Ovary (tissue), 7 donors: ENCODE measurements at regions not wholly inside any gene's neighbourhood (a gene's known extent, or its start where the extent isn't known, plus 50 kb on each side); places are given as distances from the start of the nearest gene placed in this dataset.

Source experiments
- DNase-seq, 5 donors: peaks; one replicate each; pipeline ENCODE4 v3.0.0-alpha.2; 2019 to 2020
- H3K27ac ChIP-seq, 2 donors: fragments of 200-600 bp; one replicate each; pipeline versions ENCODE4 v1.5.1 to v1.8.0; 2019 to 2022
- H3K27me3 ChIP-seq: fragments of 200-600 bp; one replicate; pipeline ENCODE4 v1.8.0; 2022
- H3K36me3 ChIP-seq: fragments of 200-600 bp; sonication (generic); one replicate; pipeline ENCODE4 v1.5.1; 2019
- H3K4me1 ChIP-seq: one replicate; pipeline ENCODE4 v1.8.1; 2013; ENCODE audit warnings: mild to moderate bottlenecking, moderate library complexity; ENCODE audit not compliant: insufficient read depth
- H3K4me3 ChIP-seq: fragments of 200-600 bp; sonication (generic); one replicate; pipeline ENCODE4 v1.5.1; 2017
- H3K9me3 ChIP-seq, 2 donors: fragments of 200-600 bp in 1 of 2; sonication (generic) in 1 of 2; one replicate each; pipeline versions ENCODE4 v1.5.1 to v1.8.1; 2013 to 2019; ENCODE audit warnings: mild to moderate bottlenecking in 1 of 2, moderate library complexity in 1 of 2
- CTCF ChIP-seq, 3 donors: fragments of 450-650 bp in 2 of 3; fragments of 200-600 bp in 1 of 3; IDR thresholded peaks; one replicate each; pipeline versions ENCODE4 v1.5.1 to v1.8.0; 2016 to 2022; ENCODE audit warnings: antibody characterized with exemption in 3 of 3, mild to moderate bottlenecking in 1 of 3
- EP300 ChIP-seq: sonication (generic); formaldehyde crosslinking; IDR thresholded peaks from one replicate; pipeline ENCODE4 v1.6.1; 2017; ENCODE audit warnings: antibody characterized with exemption
- POLR2A ChIP-seq: fragments of 450-650 bp; IDR thresholded peaks from one replicate; pipeline ENCODE4 v1.6.1; 2017; ENCODE audit warnings: antibody characterized with exemption, mild to moderate bottlenecking, moderate library complexity
- WGBS, 3 donors: extraction: QIAGEN DNeasy Blood & Tissue Kit in 1 of 3; methylation state at CpG; one replicate each; pipeline versions ENCODE4 v1.1.5 to v1.1.7; 2013 to 2017; 5-methylcytosine and 5-hydroxymethylcytosine counted together
- intact Hi-C, 4 donors: fragments of 100-400 bp; cut with DNase I; formaldehyde crosslinking; loops; one replicate each; pipeline versions ENCODE4 v1.11.0 to v1.15.1; 2022 to 2023
- donor health status: DM: no; HTN: no; CAD: no; lungs with moderate emphysema.
- donor health status: DM: no; HTN: no; CAD: no.
- donor health status: Bipolar disorder and iron deficiency.
- donor health status: DM: no; HTN: no; CAD: no.
- donor health status: DM: yes; HTN: yes; CAD: no.

GRCh38 chr6:4009486-4009885, 69.5 kb downstream of the FAM217A start:
- Histone ChIP-seq H3K4me1 (peaks cover 3% of the 10 kb centered on the region), H3K27ac (no peak overlapping the region), H3K9me3 (no peaks in the 10 kb centered on the region), H3K4me3 (no peak overlapping the region), H3K36me3 (no peaks in the 10 kb centered on the region), H3K27me3 (no peaks in the 10 kb centered on the region)
- WGBS, 3 donors: 91% methylated on average over 8 of the region's 8 CpGs
- DNase-seq: no peak
- intact Hi-C loops: loop anchor here in 1 of 4 donors (10.0 kb wide), 1 partner anchor 755 kb away; the partner anchor contains the start of gene PSMG4
- TF ChIP-seq POLR2A (no peak), EP300 (no peak), CTCF (IDR thresholded peaks at IDR 0.05) (no peak)

DNA sequence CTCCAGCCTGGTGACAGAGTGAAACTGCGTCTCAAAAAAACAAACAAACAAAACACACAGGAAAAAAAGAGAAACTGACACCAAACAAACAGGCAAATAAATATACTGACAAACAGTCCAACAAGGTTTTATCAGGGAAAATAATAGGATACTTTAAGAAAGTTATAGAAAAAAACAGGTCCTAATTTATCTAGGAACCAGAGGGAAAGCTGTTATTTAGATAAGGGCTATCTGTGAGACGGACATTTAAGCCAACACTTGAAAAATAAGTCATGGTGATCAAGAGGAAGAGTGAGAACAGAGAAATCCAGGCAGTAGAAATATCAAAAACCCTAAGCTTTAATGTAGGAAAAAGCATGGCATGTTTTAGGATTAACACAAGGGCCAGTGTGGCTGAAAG, 68.9 kb downstream of the FAM217A start:
- Histone ChIP-seq H3K27ac (no peak overlapping the region), H3K4me1 (peaks cover 3% of the 10 kb centered on the region), H3K9me3 (no peaks in the 10 kb centered on the region), H3K4me3 (no peak overlapping the region), H3K36me3 (no peaks in the 10 kb centered on the region), H3K27me3 (no peaks in the 10 kb centered on the region)
- TF ChIP-seq EP300: no peak
- no peak for TF ChIP-seq CTCF (IDR thresholded peaks at IDR 0.05)
- TF ChIP-seq POLR2A: no peak
- WGBS, 3 donors: 71 to 74% (median 71%) methylated on average over 2 of the region's 2 CpGs
- intact Hi-C loops: loop anchor here in 1 of 4 donors (10.0 kb wide), 1 partner anchor 275 kb away; no protein-coding TSS in a partner anchor
- no peak for DNase-seq

- no peaks in the 10 kb centered on the region for H3K9me3 ChIP-seq
- 76 to 88% (median 77%) methylated on average over 3 of the region's 3 CpGs for whole genome bisulfite sequencing, 3 donors
- no peak overlapping the region for H3K4me3 ChIP-seq
- no peak overlapping the region for H3K27ac ChIP-seq
- DNase-seq: no peak
- no peaks in the 10 kb centered on the region for H3K27me3 ChIP-seq
- no peak for TF ChIP-seq EP300
- no peaks in the 10 kb centered on the region for H3K36me3 ChIP-seq
- intact Hi-C loops: loop anchor here in 1 of 4 donors (10.0 kb wide), 1 partner anchor 276 kb away; no protein-coding TSS in a partner anchor
- peaks cover 3% of the 10 kb centered on the region for H3K4me1 ChIP-seq
These were observed 68.2 kb downstream of the FAM217A start for GRCh38 chr6:4010689-4011090.

- H3K36me3 ChIP-seq: no peaks in the 10 kb centered on the region
- H3K4me3 ChIP-seq: no peak overlapping the region
- no peaks in the 10 kb centered on the region for H3K27me3 ChIP-seq
- TF ChIP-seq CTCF (IDR thresholded peaks at IDR 0.05) (no peak), POLR2A (no peak)
- 90 to 97% (median 94%) methylated on average over 2 of the region's 2 CpGs for WGBS, 3 donors
- intact Hi-C loops: loop anchor here in 1 of 4 donors (10.0 kb wide), 1 partner anchor 278 kb away; no protein-coding TSS in a partner anchor
- H3K27ac ChIP-seq: no peak overlapping the region
- H3K4me1 ChIP-seq: peaks cover 5% of the 10 kb centered on the region
- no peak for DNase-seq
- H3K9me3 ChIP-seq: no peaks in the 10 kb centered on the region
These were observed 66.1 kb downstream of the FAM217A start for GRCh38 chr6:4012826-4013225.

DNA sequence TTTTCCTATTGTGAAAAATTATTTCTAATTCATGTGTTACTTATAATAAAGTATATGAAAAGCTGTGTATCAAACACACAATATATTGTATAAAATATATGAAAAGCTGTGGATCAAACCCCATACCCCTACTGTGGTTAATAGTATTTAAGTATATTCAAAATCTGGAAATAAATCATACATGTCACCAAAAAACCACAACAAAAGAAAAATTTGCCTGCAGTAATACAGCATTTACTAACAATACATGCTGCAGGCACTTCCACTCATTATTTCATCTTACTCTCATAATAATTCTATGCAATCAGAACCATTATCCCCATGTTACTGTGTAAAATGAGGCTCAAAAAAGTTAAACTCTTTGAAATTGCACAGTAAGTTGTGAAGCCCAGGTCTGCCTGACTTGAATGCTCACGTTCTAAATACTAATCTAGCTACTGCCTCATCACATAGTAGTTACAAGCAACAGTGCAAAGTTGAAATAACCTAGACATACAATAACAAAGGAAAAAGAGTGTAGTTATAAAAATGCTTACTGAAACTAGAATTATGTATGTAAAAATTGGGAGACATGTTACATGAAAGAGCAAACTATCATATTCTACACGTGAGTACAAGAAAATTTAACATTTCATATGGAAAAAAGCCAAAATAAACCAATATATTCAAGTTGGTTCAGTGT, 61.7 kb downstream of the FAM217A start:
- intact Hi-C loops: loop anchor here in 1 of 4 donors (10.0 kb wide), 1 partner anchor 282 kb away; no protein-coding TSS in a partner anchor
- H3K4me3 ChIP-seq: peak overlapping the region; percentile 5

More for the DNA sequence above, 61.7 kb downstream of the FAM217A start:
- TF ChIP-seq EP300 (no peak), POLR2A (no peak), CTCF (IDR thresholded peaks at IDR 0.05) (no peak)
- DNase-seq: no peak
- Histone ChIP-seq H3K27me3 (no peaks in the 10 kb centered on the region), H3K36me3 (no peaks in the 10 kb centered on the region), H3K27ac (peak overlapping the region in 1 of 2 donors; percentile 91), H3K4me1 (peaks cover 2% of the 10 kb centered on the region), H3K9me3 (no peaks in the 10 kb centered on the region)
- WGBS, 3 donors: 3 to 10% (median 5%) methylated on average over 2 of the region's 2 CpGs
